Suppressor macrophage treated with lipopolysaccharide for 1 hour (primary cell): ENCODE measurements at regions not wholly inside any gene's neighbourhood (a gene's known extent, or its start where the extent isn't known, plus 50 kb on each side); places are given as distances from the start of the nearest gene placed in this dataset.
"Not testable (repeated sequence)": the region's sequence is repeated elsewhere in the genome, so short reads cannot be mapped to it uniquely, and the experiment has no call there.

Experiments used
- DNase-seq, 3 donors: peaks; one replicate each; pipeline ENCODE4 v3.0.0-alpha.2; 2020 to 2022

GRCh38 chr17:51439395-51440229 lies 179.3 kb downstream of the UTP18 start:
- peak in 1 of 3 donors; percentile 37 for DNase-seq

DNA sequence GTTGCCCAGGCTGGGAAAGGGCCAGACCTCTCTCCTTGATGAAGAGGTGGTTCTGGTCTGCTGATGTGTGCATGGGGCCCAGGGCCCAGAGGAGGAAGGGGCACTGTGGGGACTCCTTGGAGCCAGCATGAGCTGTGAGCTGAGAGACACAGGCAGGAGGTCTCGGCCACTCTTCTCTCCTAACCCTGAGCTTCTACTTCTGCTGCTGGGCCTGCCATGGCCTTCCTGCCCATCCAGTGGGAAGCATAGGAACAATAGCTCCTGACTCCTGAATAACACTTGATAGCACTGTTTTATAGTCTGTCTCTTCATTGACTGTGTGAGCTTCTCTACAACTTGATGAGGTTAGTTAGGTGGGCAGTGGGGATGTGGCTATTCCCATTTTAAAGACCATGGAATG lies 181.1 kb downstream of the UTP18 start:
- no peak for DNase-seq

- no peak for DNase-seq
Observed at GRCh38 chr17:51442088-51442865, 181.9 kb downstream of the UTP18 start.

DNA sequence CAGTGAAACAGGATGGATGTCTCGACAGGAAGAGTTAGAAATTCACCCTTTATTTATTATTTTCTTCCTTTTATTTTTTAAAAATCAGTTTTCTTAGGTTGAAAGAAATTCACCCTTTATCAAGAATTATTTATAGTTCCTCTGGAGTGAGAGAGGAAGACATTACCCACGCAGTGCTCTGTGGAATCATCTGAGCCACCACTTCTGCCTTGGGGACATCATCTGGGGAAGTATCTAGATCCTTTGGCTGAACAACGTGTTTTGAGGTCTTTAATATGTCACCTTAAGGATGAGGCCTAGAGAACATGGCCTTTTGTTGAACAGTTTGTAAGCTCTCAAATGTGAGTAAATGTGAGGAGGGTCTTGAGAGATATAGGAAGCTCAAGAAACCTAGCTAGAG lies 183.3 kb downstream of the UTP18 start:
- peak; percentile 21 to 54 (median 35) for DNase-seq

DNA sequence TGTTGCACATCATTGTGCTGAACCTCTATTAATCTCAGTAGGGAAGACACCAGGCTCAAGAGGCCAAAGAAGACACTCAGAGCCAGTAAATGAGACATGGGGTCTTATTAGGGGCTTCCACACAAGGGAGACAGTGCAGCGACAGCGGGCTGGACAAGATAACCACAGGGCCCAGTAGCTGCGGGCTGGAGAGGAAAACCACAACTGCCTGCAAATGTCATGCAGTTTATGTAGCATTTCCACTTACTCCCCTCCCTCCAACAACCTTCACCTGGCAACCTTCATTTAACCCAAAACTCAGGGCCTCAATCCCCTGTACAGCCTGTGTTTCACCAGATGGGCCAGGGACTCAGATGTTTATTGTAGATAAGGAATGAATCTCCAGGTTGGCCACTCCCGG lies 185.6 kb downstream of the UTP18 start:
- DNase-seq: peak in 1 of 3 donors; percentile 7

GRCh38 chr17:51454456-51454978 lies 194.2 kb downstream of the UTP18 start:
- no peak for DNase-seq

- no peak for DNase-seq
Observed at GRCh38 chr17:51455211-51455610, 194.9 kb downstream of the UTP18 start.

DNA sequence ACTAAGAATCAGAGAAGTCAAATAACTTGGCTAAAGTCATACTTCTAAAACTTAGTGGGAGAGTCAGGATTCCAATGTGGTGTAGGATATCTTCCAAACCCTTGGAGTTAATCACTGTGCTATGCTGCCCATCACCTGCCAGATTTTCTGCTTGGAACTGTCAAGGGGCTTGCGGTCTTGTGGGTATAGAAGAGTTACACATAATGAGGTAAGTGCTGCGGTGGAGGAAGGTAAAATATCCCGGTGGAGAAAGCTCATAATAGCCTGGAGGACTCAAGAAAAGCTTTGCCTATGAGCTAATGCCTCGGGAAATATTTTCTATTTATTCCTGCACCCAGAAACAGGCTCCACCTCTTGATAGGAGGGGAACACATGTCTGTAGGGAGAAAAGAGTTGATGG lies 195.6 kb downstream of the UTP18 start:
- no peak for DNase-seq

DNA sequence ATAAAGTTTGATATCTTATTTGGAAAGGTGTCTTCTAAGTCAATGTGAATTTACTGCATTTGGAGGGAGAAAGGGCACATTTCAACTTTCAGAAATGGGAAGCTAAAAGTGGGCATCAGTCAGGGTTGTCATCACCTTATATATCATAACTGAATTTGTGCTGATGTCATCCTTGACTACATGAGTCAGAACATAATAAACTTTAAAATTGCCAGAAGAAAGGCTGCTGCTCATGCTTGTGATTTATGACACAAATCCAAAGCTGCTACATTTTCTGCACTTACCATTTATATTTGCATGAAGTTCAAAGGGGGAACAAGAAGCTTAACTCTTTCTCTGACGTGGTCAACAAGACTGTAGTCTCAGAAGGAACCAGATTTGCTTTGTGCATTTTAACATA lies 196.6 kb downstream of the UTP18 start:
- peak; percentile 6 to 65 (median 49) for DNase-seq

- peak; percentile 42 to 69 (median 63) for DNase-seq
Observed at GRCh38 chr17:51461578-51462004, 201.2 kb downstream of the UTP18 start.

DNA sequence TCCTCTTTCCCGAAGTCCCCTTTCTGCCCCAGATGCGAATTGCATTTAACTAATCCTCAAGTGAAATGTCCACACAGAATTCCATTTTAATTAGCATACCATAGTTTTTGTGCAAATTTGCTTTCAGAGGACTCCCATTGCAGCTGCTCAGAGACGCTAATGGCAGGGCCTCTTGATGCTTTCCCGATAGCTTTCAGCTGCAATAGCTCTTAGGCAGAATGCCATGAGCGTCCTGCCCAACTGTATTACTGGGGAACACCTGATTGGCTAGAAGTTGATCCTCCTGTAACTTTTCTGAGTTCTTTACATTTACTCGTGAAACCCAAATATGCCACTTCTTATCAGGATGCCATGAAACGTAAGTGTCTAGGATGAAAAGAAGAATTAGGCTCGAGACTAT lies 203.0 kb downstream of the UTP18 start:
- no peak for DNase-seq

DNA sequence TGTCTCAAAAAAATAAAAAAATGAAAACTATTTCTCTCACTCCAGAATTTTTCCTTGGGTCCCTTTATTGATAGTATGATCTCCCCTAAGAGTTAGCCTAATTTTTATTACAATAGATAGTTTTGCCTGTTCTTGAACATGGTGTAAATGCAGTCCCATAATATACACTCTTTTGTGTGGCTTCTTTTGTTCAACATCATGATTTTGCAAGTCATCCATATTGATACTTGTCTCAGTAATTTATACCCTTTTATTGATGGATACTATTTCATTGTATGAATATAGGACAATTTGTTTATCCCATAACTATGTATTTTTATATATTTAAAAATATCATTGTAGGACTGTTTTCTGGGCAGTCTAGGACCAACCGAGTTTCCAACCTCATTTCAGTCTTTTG lies 207.0 kb downstream of the UTP18 start:
- no peak for DNase-seq

DNA sequence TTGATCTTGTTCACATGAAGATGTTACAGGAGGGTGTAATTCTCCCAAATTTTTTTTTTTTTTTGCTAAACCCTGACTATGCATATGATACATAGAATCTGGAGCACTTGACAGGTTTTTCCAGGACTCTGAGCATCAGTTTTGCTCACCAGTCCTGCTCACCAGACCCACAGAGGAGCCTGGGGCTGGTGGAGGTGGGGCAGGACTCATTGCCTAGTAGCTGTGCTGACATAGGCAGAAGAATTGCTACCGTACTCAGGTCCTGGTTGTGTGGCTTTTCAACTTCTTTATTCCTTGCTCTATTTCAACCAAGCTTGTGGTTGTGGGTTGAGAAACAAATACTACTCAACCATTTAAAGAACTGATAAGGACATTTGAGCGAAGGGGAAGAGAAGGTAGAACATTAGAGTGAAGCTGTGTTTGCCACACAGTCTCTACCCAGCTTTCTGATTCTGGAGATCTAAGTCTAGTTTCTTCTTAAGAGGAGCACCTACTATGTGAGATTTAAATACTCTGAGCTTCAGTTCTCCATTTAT lies 212.4 kb downstream of the UTP18 start:
- peak in 1 of 3 donors; percentile 14 for DNase-seq

- DNase-seq: no peak
Observed at GRCh38 chr17:51474764-51475163, 214.4 kb downstream of the UTP18 start.

DNA sequence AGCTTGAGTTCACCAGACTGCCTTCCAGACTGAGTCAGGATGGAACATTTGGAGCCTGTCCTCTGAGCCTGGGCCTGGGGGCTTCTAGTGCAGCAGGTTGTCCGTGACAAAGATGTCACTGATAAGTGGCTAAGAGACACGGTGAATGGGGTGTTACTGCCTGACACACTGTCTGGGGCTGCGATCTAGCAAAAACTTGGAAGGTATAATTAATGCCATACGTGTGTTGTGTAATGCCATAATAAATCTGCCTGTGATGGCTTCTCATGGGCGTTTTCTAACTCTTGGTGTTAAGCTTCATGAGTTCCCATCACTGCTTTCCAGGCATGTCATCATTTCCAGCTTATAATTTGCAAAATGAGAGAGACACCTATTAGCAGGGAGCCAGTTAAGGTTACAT lies 215.4 kb downstream of the UTP18 start:
- no peak for DNase-seq

DNA sequence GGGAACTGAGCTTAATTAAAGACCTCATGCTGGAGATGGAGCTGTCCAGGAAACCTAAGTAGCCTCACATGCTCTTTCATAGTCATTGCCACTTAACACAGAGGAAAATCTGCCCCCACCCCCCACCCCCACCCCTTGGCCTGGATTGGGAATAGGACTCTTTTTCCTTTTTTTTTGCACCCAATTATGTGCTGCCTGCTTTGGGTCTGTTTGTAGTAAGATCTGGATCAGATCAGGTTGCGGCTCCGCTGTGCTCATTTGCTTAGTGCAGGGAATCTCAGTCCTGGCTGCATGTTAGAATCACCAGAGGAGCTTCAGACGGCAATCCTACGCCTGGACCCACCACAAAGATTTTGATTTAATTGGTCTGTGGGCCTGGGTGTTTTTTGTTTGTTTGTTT lies 219.0 kb downstream of the UTP18 start:
- DNase-seq: no peak

DNA sequence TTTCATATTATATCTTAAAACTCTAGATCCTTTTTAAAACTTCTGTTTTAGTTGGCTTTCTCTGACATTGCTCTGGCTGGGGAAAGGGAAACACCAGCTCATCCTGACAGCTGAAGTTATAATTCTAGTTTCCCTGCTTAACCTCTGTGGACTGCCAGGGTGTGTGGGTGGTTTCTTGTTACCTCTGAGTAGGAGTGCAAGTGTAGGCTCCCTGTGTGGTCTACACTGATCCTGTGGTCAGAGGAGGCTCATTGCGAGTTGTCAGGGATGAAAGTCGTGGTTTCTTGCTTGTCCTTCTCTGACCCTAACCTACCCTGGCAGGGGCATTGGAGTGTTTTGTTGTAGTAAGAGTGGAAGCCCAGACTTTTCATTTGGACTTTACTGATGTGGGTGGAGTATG lies 221.0 kb downstream of the UTP18 start:
- DNase-seq: no peak

DNA sequence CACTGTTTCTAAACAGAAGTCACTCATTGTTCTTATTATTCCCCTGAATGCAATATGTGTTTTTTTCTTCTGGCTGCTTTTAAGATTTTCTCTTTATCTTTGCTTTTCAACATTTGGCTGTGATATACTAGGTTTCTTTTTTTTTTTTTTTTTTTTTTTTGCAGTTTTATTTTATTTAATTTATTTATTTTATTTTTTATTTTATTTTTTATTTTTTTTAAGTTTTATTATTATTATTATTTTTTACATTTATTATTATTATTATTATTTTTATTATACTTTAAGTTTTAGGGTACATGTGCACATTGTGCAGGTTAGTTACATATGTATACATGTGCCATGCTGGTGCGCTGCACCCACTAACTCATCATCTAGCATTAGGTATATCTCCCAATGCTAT lies 221.9 kb downstream of the UTP18 start:
- DNase-seq: not testable (repeated sequence)

GRCh38 chr17:51486091-51486490 lies 225.7 kb downstream of the UTP18 start:
- DNase-seq: no peak

GRCh38 chr17:51486885-51487520 lies 226.7 kb downstream of the UTP18 start:
- no peak for DNase-seq

- peak in 2 of 3 donors; percentile 3 to 12 for DNase-seq
Observed at GRCh38 chr17:51487947-51488346, 227.6 kb downstream of the UTP18 start.

DNA sequence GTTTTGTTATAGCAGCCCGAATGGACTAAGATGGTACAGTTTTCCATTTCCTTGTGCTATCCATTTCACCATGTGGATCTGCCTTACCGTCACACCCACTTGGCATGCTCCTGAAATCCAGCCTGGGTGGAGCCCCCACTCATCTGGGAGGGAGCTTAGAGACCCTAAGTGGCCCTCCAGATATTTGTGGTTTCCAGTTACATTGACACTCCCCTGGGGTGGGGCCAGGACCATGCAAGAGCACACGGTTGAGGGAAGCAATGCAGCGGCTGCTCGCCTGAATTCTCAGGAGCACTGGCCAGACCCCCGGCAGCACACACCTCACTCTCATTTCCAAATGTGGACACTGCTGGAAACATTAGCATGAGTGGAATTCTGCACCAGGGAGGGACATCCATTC lies 231.1 kb downstream of the UTP18 start:
- no peak for DNase-seq

DNA sequence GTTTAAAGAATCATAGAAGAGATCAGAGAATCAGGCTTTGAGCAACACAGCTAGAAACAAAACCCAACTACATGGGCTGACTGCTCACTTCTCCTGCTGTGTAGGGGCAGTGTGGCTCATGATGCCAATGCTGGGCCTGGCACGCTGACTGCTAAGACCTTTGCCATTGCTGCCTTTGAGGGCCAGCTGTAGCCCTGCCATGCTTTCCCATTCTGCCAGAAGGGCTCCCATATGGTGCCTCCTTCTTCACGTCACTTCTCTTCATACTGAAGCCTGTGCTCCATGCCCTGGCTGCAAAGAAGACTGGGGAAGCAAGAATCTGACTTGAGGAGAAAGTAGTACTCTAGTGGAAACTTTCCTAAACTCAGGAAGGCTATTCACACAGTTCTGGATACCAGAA lies 232.9 kb downstream of the UTP18 start:
- DNase-seq: no peak
